GM12878 (cell line): ENCODE measurements at regions not wholly inside any gene's neighbourhood (a gene's known extent, or its start where the extent isn't known, plus 50 kb on each side); places are given as distances from the start of the nearest gene placed in this dataset.

Experiments used
- ATAC-seq: fragments of 200-7000 bp; cut with Tn5 transposase; 3 replicates; pipeline ENCODE4 v1.9.1; 2020; ENCODE audit warnings: mild to moderate bottlenecking, moderate library complexity
- BruUV-seq: library from RNA; stranded (reverse); fragments of 400-500 nt; replicated peaks from 2 replicates; lab custom pipeline; 2021; lab: Mats Ljungman, UMichigan
- CTCF ChIA-PET: fragments of 300-600 bp; sonication (Branson Sonifier 250); formaldehyde crosslinking; extraction: SDS; loops from one replicate; lab custom pipeline; 2021; ENCODE audit warnings: inconsistent platforms; lab: Yijun Ruan, JAX
- POLR2A ChIA-PET: fragments of 350-600 bp; formaldehyde crosslinking; extraction: SDS; loops from one replicate; lab custom pipeline; 2021; ENCODE audit warnings: inconsistent platforms; lab: Charles Lee
- RAD21 ChIA-PET: fragments of 300-600 bp; sonication (Branson Sonifier 250); formaldehyde crosslinking; loops from one replicate; lab custom pipeline; 2023; ENCODE audit warnings: antibody characterized with exemption; ENCODE audit not compliant: unreplicated experiment; lab: Charles Lee
- SMC1A ChIA-PET: fragments of 300-600 bp; sonication (Branson Sonifier 250); formaldehyde crosslinking; loops from one replicate; lab custom pipeline; 2023; ENCODE audit not compliant: unreplicated experiment, uncharacterized antibody; lab: Charles Lee
- DNase-seq: peaks from one replicate; pipeline ENCODE4 v3.0.0-alpha.2; 2011; ENCODE audit warnings: low read depth, low spot score
- FAIRE-seq: peaks from 3 replicates; lab custom pipeline; 2011; peaks lifted over from hg19 to GRCh38; lab: Jason Lieb, UNC
- H2AFZ ChIP-seq: 2 replicates; pipeline ENCODE4 v1.6.0; 2011; ENCODE audit warnings: low read depth, low read length, control low read depth; ENCODE audit not compliant: control insufficient read depth
- H3K27ac ChIP-seq: 2 replicates; pipeline ENCODE4 v1.5.1; 2011; ENCODE audit warnings: control low read depth; ENCODE audit not compliant: control insufficient read depth, insufficient read depth
- H3K27me3 ChIP-seq, 2 experiments: replicated peaks in 1 of 2; 2 replicates each; pipeline versions ENCODE4 v1.6.0 to v1.6.1; 2011; ENCODE audit warnings: low read length in 1 of 2; ENCODE audit not compliant: control insufficient read depth in 2 of 2, insufficient read depth in 2 of 2
- H3K36me3 ChIP-seq, 2 experiments: 2 replicates each; pipeline ENCODE4 v1.5.1; 2011; ENCODE audit warnings: low read length in 1 of 2; ENCODE audit not compliant: control insufficient read depth in 2 of 2, insufficient read depth in 2 of 2
- H3K4me1 ChIP-seq: 2 replicates; pipeline ENCODE4 v1.6.1; 2011; ENCODE audit warnings: mild to moderate bottlenecking, low read length, moderate library complexity, mixed read lengths; ENCODE audit not compliant: control insufficient read depth, insufficient read depth
- H3K4me2 ChIP-seq: 2 replicates; pipeline ENCODE4 v1.6.0; 2011; ENCODE audit warnings: control low read depth; ENCODE audit not compliant: control insufficient read depth, insufficient read depth
- H3K4me3 ChIP-seq: fragments of 200-600 bp; sonication (generic); 2 replicates; pipeline ENCODE4 v1.5.1; 2016
- H3K79me2 ChIP-seq: 2 replicates; pipeline ENCODE4 v1.6.0; 2011; ENCODE audit warnings: low read length; ENCODE audit not compliant: control insufficient read depth, insufficient read depth
- H3K9ac ChIP-seq: 2 replicates; pipeline ENCODE4 v1.8.0; 2011; ENCODE audit warnings: low read length, control low read depth, mixed read lengths; ENCODE audit not compliant: control insufficient read depth, insufficient read depth
- H3K9me3 ChIP-seq: replicated peaks from 3 replicates; pipeline ENCODE4 v1.5.1; 2011; ENCODE audit warnings: mild to moderate bottlenecking, low read length; ENCODE audit not compliant: control insufficient read depth, insufficient read depth
- H4K20me1 ChIP-seq: 2 replicates; pipeline ENCODE4 v1.6.0; 2011; ENCODE audit not compliant: control insufficient read depth, insufficient read depth
- ATF3 ChIP-seq: IDR thresholded peaks from 2 replicates; pipeline ENCODE4 v1.6.1; 2011; ENCODE audit warnings: low read depth, mild to moderate bottlenecking, low read length, moderate library complexity, borderline replicate concordance; ENCODE audit errors: extremely low read depth
- EGR1 ChIP-seq, 2 experiments: IDR thresholded peaks; 1 replicate in 1 of 2; 2 replicates in 1 of 2; pipeline ENCODE4 v1.6.1; 2011 to 2012; ENCODE audit warnings: low read depth in 2 of 2, low read length in 2 of 2, borderline replicate concordance in 1 of 2, mild to moderate bottlenecking in 1 of 2, moderate library complexity in 1 of 2
- NFIC ChIP-seq: IDR thresholded peaks from 2 replicates; pipeline ENCODE4 v1.6.1; 2012; ENCODE audit warnings: low read depth, mild to moderate bottlenecking, inconsistent platforms, low read length, moderate library complexity
- PRDM15 ChIP-seq: fragments of 450-650 bp; formaldehyde crosslinking; IDR thresholded peaks from 2 replicates; pipeline ENCODE4 v1.4.0; 2020; ENCODE audit warnings: mild to moderate bottlenecking, moderate library complexity
- SIN3A ChIP-seq: IDR thresholded peaks from 2 replicates; pipeline ENCODE4 v1.6.1; 2012; ENCODE audit warnings: low read depth, low read length, improper control_type of control experiment
- SIX5 ChIP-seq: IDR thresholded peaks from 2 replicates; pipeline ENCODE4 v1.6.1; 2011; ENCODE audit warnings: mild to moderate bottlenecking, low read depth, low read length, moderate library complexity; ENCODE audit not compliant: severe bottlenecking
- SREBF2 ChIP-seq: IDR thresholded peaks from 2 replicates; pipeline ENCODE4 v1.6.1; 2012; ENCODE audit warnings: mild to moderate bottlenecking, low read length
- YBX1 ChIP-seq: fragments of 450-650 bp; IDR thresholded peaks from 2 replicates; pipeline ENCODE4 v1.6.1; 2016; ENCODE audit warnings: antibody characterized with exemption
- ZNF687 ChIP-seq: fragments of 450-650 bp; IDR thresholded peaks from 2 replicates; pipeline ENCODE4 v1.6.1; 2017; ENCODE audit warnings: mild to moderate bottlenecking, moderate library complexity
- WGBS: methylation state at CpG from one replicate; pipeline ENCODE4 v1.1.6; 2016; ENCODE audit warnings: low lambda C conversion rate; ENCODE audit not compliant: insufficient replicate concordance, insufficient coverage; ENCODE audit errors: missing lambda C conversion rate; 5-methylcytosine and 5-hydroxymethylcytosine counted together
- in situ Hi-C: fragments of 300-500 bp; cut with MboI; formaldehyde crosslinking; loops from 9 replicates; pipeline ENCODE4 v1.14.3; 2018; ENCODE audit warnings: mixed read lengths
- intact Hi-C: fragments of 100-400 bp; cut with micrococcal nuclease; formaldehyde crosslinking; loops from one replicate; pipeline ENCODE4 v1.14.2; 2022; ENCODE audit not compliant: unreplicated experiment
- TF ChIP-seq, protein P1 (sequence below): fragments of 450-650 bp; IDR thresholded peaks from 2 replicates; pipeline ENCODE4 v1.6.1; 2014; ENCODE audit warnings: mild to moderate bottlenecking

- POLR2A ChIA-PET: interaction anchor here (0.7 to 19.2 kb wide), 11 partner anchors 9 to 612 kb away, joined by 3 to 377 read pairs (median 4); partner anchors contain the start of genes SERTAD2 and SLC1A4
- H3K36me3 ChIP-seq: no peaks in the 10 kb centered on the region
- no peak overlapping the region for H2AFZ ChIP-seq
- no peaks in the 10 kb centered on the region for H4K20me1 ChIP-seq
- BruUV-seq: no TSS peak
- H3K4me1 ChIP-seq: peaks cover 67% of the 10 kb centered on the region
- DNase-seq (peak; percentile 77), FAIRE-seq (no peak), ATAC-seq (peak; percentile 70)
- peak overlapping the region; percentile 92 for H3K27ac ChIP-seq
- CTCF ChIA-PET: interaction anchor here (0.6 to 20.4 kb wide), 12 partner anchors 9 to 678 kb away, joined by 3 to 413 read pairs (median 4); no protein-coding TSS in a partner anchor
- in situ Hi-C loops (loop anchor here (10.0 kb wide), 1 partner anchor 47 kb away; the partner anchor contains the start of gene SLC1A4), intact Hi-C loops (loop anchor here (2.0 to 10.0 kb wide), 2 partner anchors 285 to 457 kb away; partner anchors contain the start of gene SERTAD2)
- peak overlapping the region; percentile 89 for H3K9ac ChIP-seq
- peak overlapping the region; percentile 92 for H3K4me2 ChIP-seq
- WGBS: 10% methylated on average over 13 of the region's 13 CpGs
- SMC1A ChIA-PET: interaction anchor here (0.6 to 13.7 kb wide), 21 partner anchors 9 to 289 kb away, joined by 3 to 395 read pairs (median 4); no protein-coding TSS in a partner anchor
- H3K79me2 ChIP-seq: peaks cover 62% of the 10 kb centered on the region
- peaks cover 8% of the 10 kb centered on the region; the same call in 2 of the 3 replicates for H3K9me3 ChIP-seq
- H3K4me3 ChIP-seq: peak overlapping the region; percentile 76
- H3K27me3 ChIP-seq: no peaks in the 10 kb centered on the region
- RAD21 ChIA-PET: interaction anchor here (0.6 to 13.8 kb wide), 17 partner anchors 9 to 620 kb away, joined by 3 to 389 read pairs (median 4); partner anchors contain the start of genes CEP68, SERTAD2 and SLC1A4
- TF ChIP-seq PRDM15: no peak
- TF ChIP-seq YBX1: no peak
- no peak for TF ChIP-seq SIX5
- TF ChIP-seq EGR1 (IDR thresholded peaks at IDR 0.05; ENCODE audit: borderline replicate concordance in 1 of 2, low read depth in 2 of 2, low read length in 2 of 2): 0 out of 3 replicates have a peak, but pooled peaks of 1 of the 2 experiments have one; percentile 15
- TF ChIP-seq NFIC: no peak
- no peak for TF ChIP-seq SREBF2
- TF ChIP-seq ZNF687: peak; percentile 96
- TF ChIP-seq SIN3A: no peak
- TF ChIP-seq, protein P1, sequence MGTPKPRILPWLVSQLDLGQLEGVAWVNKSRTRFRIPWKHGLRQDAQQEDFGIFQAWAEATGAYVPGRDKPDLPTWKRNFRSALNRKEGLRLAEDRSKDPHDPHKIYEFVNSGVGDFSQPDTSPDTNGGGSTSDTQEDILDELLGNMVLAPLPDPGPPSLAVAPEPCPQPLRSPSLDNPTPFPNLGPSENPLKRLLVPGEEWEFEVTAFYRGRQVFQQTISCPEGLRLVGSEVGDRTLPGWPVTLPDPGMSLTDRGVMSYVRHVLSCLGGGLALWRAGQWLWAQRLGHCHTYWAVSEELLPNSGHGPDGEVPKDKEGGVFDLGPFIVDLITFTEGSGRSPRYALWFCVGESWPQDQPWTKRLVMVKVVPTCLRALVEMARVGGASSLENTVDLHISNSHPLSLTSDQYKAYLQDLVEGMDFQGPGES: no peak
- no peak for TF ChIP-seq ATF3
These were observed 51.3 kb upstream of the SLC1A4 start for GRCh38 chr2:64937687-64938491.
